ENCODE measurements at regions not wholly inside any gene's neighbourhood (a gene's known extent, or its start where the extent isn't known, plus 50 kb on each side); places are given as distances from the start of the nearest gene placed in this dataset.
"Not testable (repeated sequence)": the region's sequence is repeated elsewhere in the genome, so short reads cannot be mapped to it uniquely, and the experiment has no call there.

DNA sequence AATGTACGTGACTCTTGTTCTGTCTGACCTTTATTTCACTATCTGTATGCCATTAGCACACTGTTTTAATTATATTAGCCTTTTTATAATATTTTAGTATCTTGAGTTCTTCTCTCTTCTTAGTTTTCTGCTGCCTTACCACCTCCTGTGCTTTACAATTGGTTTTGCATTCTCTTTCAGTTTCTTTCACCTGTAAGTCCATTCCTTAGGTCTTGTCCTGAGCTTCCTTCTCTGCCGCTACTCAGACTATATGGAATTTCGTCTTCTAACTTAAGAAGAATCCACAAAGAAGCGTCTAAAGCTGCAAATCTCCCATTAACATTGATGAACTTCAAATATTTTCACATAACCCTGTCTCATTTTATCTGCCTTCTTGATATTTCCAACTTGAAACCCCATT, 642.9 kb downstream of the MAT2B start:
- no peaks in the 10 kb centered on the region for H4K20me1 ChIP-seq (ENCODE audit: insufficient read depth)
- no peak overlapping the region for H3K9ac ChIP-seq
- WGBS, 2 experiments (ENCODE audit: low coverage in 1 of 2, low lambda C conversion rate in 2 of 2, missing lambda C conversion rate in 2 of 2), result 28 to 30% methylated on average over 4 of the region's 4 CpGs
- no peaks in the 10 kb centered on the region for H3K36me3 ChIP-seq (ENCODE audit: low read depth)
- H3K9me3 ChIP-seq (ENCODE audit: low read depth), result no peaks in the 10 kb centered on the region
- H3K4me3 ChIP-seq, result no peak overlapping the region
- no peaks in the 10 kb centered on the region for H3F3A ChIP-seq (ENCODE audit: insufficient read depth)
- no peak overlapping the region for H3K27ac ChIP-seq
- no peaks in the 10 kb centered on the region for H3K9me2 ChIP-seq (ENCODE audit: insufficient read depth)
- no peaks in the 10 kb centered on the region for H3K79me2 ChIP-seq (ENCODE audit: insufficient read depth)
- TF ChIP-seq EZH2 (IDR thresholded peaks at IDR 0.05; ENCODE audit: insufficient read depth, poor library complexity, severe bottlenecking) (no peak), EZH2phosphoT487 (IDR thresholded peaks at IDR 0.05; ENCODE audit: insufficient read depth, low read depth) (no peak)
- DNase-seq, result no peak
- H3K27me3 ChIP-seq (replicated peaks; ENCODE audit: insufficient read depth), result no peaks in the 10 kb centered on the region
- H2AFZ ChIP-seq, result no peak overlapping the region
- H3K4me1 ChIP-seq (ENCODE audit: insufficient read depth), result no peaks in the 10 kb centered on the region
- H3K4me2 ChIP-seq (ENCODE audit: unreplicated experiment), result no peak overlapping the region
- in situ Hi-C loops (cut with MboI), result no loop called here

DNA sequence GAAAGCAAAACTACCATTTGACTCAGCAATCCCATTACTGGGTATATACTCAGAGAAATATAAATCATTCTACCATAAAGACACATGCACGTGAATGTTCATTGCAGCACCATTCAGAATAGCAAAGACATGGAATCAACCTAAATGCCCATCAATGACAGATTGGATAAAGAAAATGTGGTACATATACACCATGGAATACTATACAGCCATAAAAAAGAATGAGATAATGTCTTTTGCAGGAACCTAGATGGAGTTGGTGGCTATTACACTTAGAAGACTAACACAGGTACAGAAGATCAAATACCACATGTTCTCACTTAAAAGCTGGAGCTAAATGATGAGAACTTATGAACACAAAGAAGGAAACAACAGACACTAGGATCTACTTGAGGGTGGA, 647.1 kb downstream of the MAT2B start:
- H3K9me3 ChIP-seq (ENCODE audit: low read depth); H3K36me3 ChIP-seq (ENCODE audit: low read depth); H3K27ac ChIP-seq; H3K27me3 ChIP-seq (replicated peaks; ENCODE audit: insufficient read depth); H3F3A ChIP-seq (ENCODE audit: insufficient read depth); H3K9ac ChIP-seq; H3K4me1 ChIP-seq (ENCODE audit: insufficient read depth); H3K79me2 ChIP-seq (ENCODE audit: insufficient read depth); H3K4me2 ChIP-seq (ENCODE audit: unreplicated experiment); H4K20me1 ChIP-seq (ENCODE audit: insufficient read depth); H3K9me2 ChIP-seq (ENCODE audit: insufficient read depth); DNase-seq; H2AFZ ChIP-seq; H3K4me3 ChIP-seq; in situ Hi-C loops (cut with MboI): not testable (repeated sequence)
- WGBS, 2 experiments (ENCODE audit: low coverage in 1 of 2, low lambda C conversion rate in 2 of 2, missing lambda C conversion rate in 2 of 2), result 17 to 37% methylated on average over 1 of the region's 1 CpG

DNA sequence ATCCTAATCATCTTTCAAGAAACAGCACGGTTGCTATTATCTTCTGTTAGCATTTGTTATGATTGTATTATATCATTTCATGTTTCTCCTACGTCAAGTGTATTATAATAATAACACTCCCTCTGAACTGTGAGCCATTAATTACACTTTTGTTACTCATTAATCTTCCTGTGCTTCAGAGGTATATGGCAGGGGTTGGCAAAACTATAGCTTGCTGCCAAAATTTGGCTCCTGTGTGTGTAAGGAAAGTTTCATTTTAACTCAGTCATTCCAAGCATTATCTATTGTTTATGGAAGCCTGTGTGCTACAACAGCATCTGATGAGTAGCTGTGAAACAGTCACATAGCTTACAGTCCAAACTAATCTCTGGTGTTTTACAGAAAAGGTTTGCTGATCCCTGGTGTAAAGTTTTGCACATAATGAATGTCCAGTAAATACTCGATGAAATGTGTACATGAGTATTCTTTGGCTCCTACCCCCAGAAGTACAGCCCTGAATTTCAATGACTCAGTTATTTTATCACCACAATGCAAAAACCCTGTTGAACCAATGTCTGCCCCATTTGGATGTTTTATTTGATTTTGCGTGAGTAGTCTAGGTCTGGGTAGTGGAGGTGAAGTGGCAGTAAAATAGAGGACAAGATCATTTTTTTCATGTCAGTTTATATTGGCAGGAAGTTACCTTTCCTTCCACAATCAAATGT, 648.2 kb downstream of the MAT2B start:
- Histone ChIP-seq H3F3A (ENCODE audit: insufficient read depth) (no peaks in the 10 kb centered on the region), H3K36me3 (ENCODE audit: low read depth) (no peaks in the 10 kb centered on the region), H3K27ac (no peak overlapping the region), H3K79me2 (ENCODE audit: insufficient read depth) (no peaks in the 10 kb centered on the region), H3K9me2 (ENCODE audit: insufficient read depth) (no peaks in the 10 kb centered on the region), H3K27me3 (replicated peaks; ENCODE audit: insufficient read depth) (no peaks in the 10 kb centered on the region), H2AFZ (no peak overlapping the region), H3K4me2 (ENCODE audit: unreplicated experiment) (no peak overlapping the region), H3K9me3 (ENCODE audit: low read depth) (no peaks in the 10 kb centered on the region), H4K20me1 (ENCODE audit: insufficient read depth) (no peaks in the 10 kb centered on the region), H3K9ac (no peak overlapping the region), H3K4me3 (no peak overlapping the region), H3K4me1 (ENCODE audit: insufficient read depth) (no peaks in the 10 kb centered on the region)
- WGBS, 2 experiments (ENCODE audit: low coverage in 1 of 2, low lambda C conversion rate in 2 of 2, missing lambda C conversion rate in 2 of 2), result 12 to 20% methylated on average over 4 of the region's 4 CpGs
- TF ChIP-seq EZH2phosphoT487 (IDR thresholded peaks at IDR 0.05; ENCODE audit: insufficient read depth, low read depth) (no peak), EZH2 (IDR thresholded peaks at IDR 0.05; ENCODE audit: insufficient read depth, poor library complexity, severe bottlenecking) (no peak)
- no peak for DNase-seq
- in situ Hi-C loops (cut with MboI), result no loop called here

DNA sequence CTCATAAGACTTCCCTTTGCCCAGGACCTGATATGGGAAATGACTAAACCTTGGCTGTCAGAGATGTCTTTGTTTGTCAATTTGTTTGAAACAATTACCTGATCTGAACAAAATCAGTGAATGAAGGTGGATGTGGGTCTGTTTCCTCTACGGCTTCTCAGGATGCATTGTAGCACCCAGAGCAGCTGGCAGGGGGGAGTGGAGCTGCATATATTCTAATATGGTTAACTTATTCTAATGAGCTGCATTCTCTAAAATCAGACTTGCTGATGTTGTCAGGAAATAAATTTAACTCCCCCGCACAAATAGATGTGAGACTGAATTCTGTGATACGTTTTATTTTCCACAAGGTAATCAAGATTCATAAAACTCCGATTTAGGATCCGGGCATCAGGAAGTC, 665.4 kb downstream of the MAT2B start:
- Histone ChIP-seq H3K36me3 (ENCODE audit: low read depth) (no peaks in the 10 kb centered on the region), H3K4me3 (no peak overlapping the region), H3K9me2 (ENCODE audit: insufficient read depth) (no peaks in the 10 kb centered on the region), H3K27ac (no peak overlapping the region), H3K9me3 (ENCODE audit: low read depth) (no peaks in the 10 kb centered on the region), H3F3A (ENCODE audit: insufficient read depth) (no peaks in the 10 kb centered on the region), H3K9ac (no peak overlapping the region), H3K4me2 (ENCODE audit: unreplicated experiment) (no peak overlapping the region), H2AFZ (no peak overlapping the region), H3K27me3 (replicated peaks; ENCODE audit: insufficient read depth) (no peaks in the 10 kb centered on the region), H3K79me2 (ENCODE audit: insufficient read depth) (no peaks in the 10 kb centered on the region), H3K4me1 (ENCODE audit: insufficient read depth) (no peaks in the 10 kb centered on the region), H4K20me1 (ENCODE audit: insufficient read depth) (no peaks in the 10 kb centered on the region)
- WGBS, 2 experiments (ENCODE audit: low coverage in 1 of 2, low lambda C conversion rate in 2 of 2, missing lambda C conversion rate in 2 of 2), result 42 to 45% methylated on average over 5 of the region's 5 CpGs
- no peak for TF ChIP-seq EZH2phosphoT487 (IDR thresholded peaks at IDR 0.05; ENCODE audit: insufficient read depth, low read depth)
- no peak for TF ChIP-seq EZH2 (IDR thresholded peaks at IDR 0.05; ENCODE audit: insufficient read depth, poor library complexity, severe bottlenecking)
- no peak for DNase-seq
- in situ Hi-C loops (cut with MboI), result no loop called here

DNA sequence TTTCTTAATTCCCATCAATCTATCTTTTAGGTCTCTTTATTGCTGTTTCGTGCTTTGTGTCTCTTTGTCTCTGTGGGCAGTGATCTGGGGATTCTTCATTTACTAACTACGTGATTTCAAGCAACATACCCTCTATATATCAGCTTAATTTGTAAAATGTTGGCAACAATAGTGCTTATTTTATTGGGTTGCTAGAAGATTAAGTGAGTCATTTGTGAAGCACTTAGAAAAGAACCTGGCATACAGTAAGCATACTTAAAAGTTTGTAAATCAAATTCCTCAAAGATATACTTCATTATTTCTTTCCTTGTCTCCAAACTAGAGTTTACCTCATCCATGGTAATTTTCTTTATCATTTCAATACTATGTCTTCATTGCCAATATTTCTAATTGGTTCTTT, 669.7 kb downstream of the MAT2B start:
- WGBS, 2 experiments (ENCODE audit: low coverage in 1 of 2, low lambda C conversion rate in 2 of 2, missing lambda C conversion rate in 2 of 2), result 14 to 16% methylated on average over 2 of the region's 2 CpGs

More for the DNA sequence above, 669.7 kb downstream of the MAT2B start:
- Histone ChIP-seq H3K79me2 (ENCODE audit: insufficient read depth) (no peaks in the 10 kb centered on the region), H3K4me3 (no peak overlapping the region), H3K9me2 (ENCODE audit: insufficient read depth) (no peaks in the 10 kb centered on the region), H3K4me1 (ENCODE audit: insufficient read depth) (no peaks in the 10 kb centered on the region), H3K9ac (no peak overlapping the region), H3F3A (ENCODE audit: insufficient read depth) (no peaks in the 10 kb centered on the region), H3K27me3 (replicated peaks; ENCODE audit: insufficient read depth) (no peaks in the 10 kb centered on the region), H3K9me3 (ENCODE audit: low read depth) (no peaks in the 10 kb centered on the region), H2AFZ (no peak overlapping the region), H4K20me1 (ENCODE audit: insufficient read depth) (no peaks in the 10 kb centered on the region), H3K36me3 (ENCODE audit: low read depth) (no peaks in the 10 kb centered on the region), H3K27ac (no peak overlapping the region), H3K4me2 (ENCODE audit: unreplicated experiment) (no peak overlapping the region)
- in situ Hi-C loops (cut with MboI), result no loop called here
- TF ChIP-seq EZH2phosphoT487 (IDR thresholded peaks at IDR 0.05; ENCODE audit: insufficient read depth, low read depth) (no peak), EZH2 (IDR thresholded peaks at IDR 0.05; ENCODE audit: insufficient read depth, poor library complexity, severe bottlenecking) (no peak)
- DNase-seq, result peak; percentile 7
